Loucy (cell line): ENCODE measurements at regions not wholly inside any gene's neighbourhood (a gene's known extent, or its start where the extent isn't known, plus 50 kb on each side); places are given as distances from the start of the nearest gene placed in this dataset.

Source experiments
- EZH2phosphoT487 ChIP-seq: fragments of 200-600 bp; IDR thresholded peaks from 2 replicates; pipeline ENCODE4 v1.6.1; 2018; ENCODE audit warnings: antibody characterized with exemption, mild to moderate bottlenecking, moderate library complexity, borderline replicate concordance
- TF ChIP-seq, protein P1 (sequence below): fragments of 200-600 bp; sonication (generic); conservative IDR thresholded peaks from 2 replicates; pipeline ENCODE4 v1.5.1; 2014; ENCODE audit warnings: mild to moderate bottlenecking, antibody characterized with exemption, low read length

DNA sequence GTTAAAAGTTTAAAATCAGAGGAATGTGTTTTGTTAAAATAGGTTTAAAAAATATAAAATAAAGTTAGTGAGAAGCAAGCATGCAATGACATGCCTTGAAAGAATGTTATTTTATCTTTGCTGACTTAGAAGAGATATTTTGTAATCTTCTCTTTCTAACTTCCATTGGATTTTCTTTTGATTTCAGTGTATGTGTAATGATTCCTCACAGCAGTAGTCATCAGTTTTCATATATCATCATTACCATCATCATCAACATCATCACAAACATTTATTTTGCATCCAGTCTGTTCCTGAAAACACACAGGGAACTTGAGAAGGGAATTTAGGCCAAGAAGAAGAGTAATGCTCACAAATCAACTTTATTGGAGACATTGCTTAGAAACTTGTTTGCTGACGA is 699.6 kb downstream of the TAF11L14 start:
- TF ChIP-seq, protein P1, sequence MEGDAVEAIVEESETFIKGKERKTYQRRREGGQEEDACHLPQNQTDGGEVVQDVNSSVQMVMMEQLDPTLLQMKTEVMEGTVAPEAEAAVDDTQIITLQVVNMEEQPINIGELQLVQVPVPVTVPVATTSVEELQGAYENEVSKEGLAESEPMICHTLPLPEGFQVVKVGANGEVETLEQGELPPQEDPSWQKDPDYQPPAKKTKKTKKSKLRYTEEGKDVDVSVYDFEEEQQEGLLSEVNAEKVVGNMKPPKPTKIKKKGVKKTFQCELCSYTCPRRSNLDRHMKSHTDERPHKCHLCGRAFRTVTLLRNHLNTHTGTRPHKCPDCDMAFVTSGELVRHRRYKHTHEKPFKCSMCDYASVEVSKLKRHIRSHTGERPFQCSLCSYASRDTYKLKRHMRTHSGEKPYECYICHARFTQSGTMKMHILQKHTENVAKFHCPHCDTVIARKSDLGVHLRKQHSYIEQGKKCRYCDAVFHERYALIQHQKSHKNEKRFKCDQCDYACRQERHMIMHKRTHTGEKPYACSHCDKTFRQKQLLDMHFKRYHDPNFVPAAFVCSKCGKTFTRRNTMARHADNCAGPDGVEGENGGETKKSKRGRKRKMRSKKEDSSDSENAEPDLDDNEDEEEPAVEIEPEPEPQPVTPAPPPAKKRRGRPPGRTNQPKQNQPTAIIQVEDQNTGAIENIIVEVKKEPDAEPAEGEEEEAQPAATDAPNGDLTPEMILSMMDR, result no peak
- TF ChIP-seq EZH2phosphoT487, result no peak
